ENCODE measurements at regions not wholly inside any gene's neighbourhood (a gene's known extent, or its start where the extent isn't known, plus 50 kb on each side); places are given as distances from the start of the nearest gene placed in this dataset.
A peak's percentile ranks its signal among the peaks of the same experiment; 100 is the strongest.
"Not testable (repeated sequence)": the region's sequence is repeated elsewhere in the genome, so short reads cannot be mapped to it uniquely, and the experiment has no call there.

GRCh38 chr3:125790312-125790711 is 178.7 kb upstream of the ROPN1B start:
- H3K9me3 ChIP-seq (ENCODE audit: control insufficient read depth in 2 of 3, low read length in 3 of 3); H3K27ac Mint-ChIP-seq; H3K4me3 ChIP-seq (ENCODE audit: low read length); H3K27ac ChIP-seq (ENCODE audit: low read depth, low read length); H3K36me3 Mint-ChIP-seq; H3K4me1 Mint-ChIP-seq; DNase-seq; ATAC-seq; H3K4me1 ChIP-seq (ENCODE audit: control insufficient read depth in 2 of 2, insufficient read depth in 2 of 2, low read length in 2 of 2); H3K4me3 Mint-ChIP-seq; H3K27me3 ChIP-seq (ENCODE audit: control insufficient read depth in 2 of 2, insufficient read depth in 2 of 2, low read length in 2 of 2); POLR2A ChIA-PET; H3K36me3 ChIP-seq (ENCODE audit: control insufficient read depth in 2 of 3, insufficient read depth in 3 of 3, low read length in 3 of 3); CTCF ChIA-PET; intact Hi-C loops (cut with micrococcal nuclease): not testable (repeated sequence)
- peaks cover 0 to 11% (median 4%) of the 10 kb centered on the region in 11 donors for H3K9me3 Mint-ChIP-seq
- peaks cover 4 to 46% (median 33%) of the 10 kb centered on the region in 5 donors for H3K27me3 Mint-ChIP-seq

- H3K4me3 ChIP-seq (ENCODE audit: low read length); CTCF ChIA-PET; DNase-seq; H3K9me3 ChIP-seq (ENCODE audit: control insufficient read depth in 2 of 3, low read length in 3 of 3); POLR2A ChIA-PET; H3K36me3 ChIP-seq (ENCODE audit: control insufficient read depth in 2 of 3, insufficient read depth in 3 of 3, low read length in 3 of 3); intact Hi-C loops (cut with micrococcal nuclease); H3K36me3 Mint-ChIP-seq; H3K27ac ChIP-seq (ENCODE audit: low read depth, low read length); ATAC-seq; H3K27me3 ChIP-seq (ENCODE audit: control insufficient read depth in 2 of 2, insufficient read depth in 2 of 2, low read length in 2 of 2); H3K27ac Mint-ChIP-seq; H3K4me1 Mint-ChIP-seq; H3K4me3 Mint-ChIP-seq; H3K4me1 ChIP-seq (ENCODE audit: control insufficient read depth in 2 of 2, insufficient read depth in 2 of 2, low read length in 2 of 2): not testable (repeated sequence)
- peaks cover 4 to 46% (median 33%) of the 10 kb centered on the region in 5 donors for H3K27me3 Mint-ChIP-seq
- peaks cover 0 to 11% (median 6%) of the 10 kb centered on the region in 11 donors for H3K9me3 Mint-ChIP-seq
Measured at GRCh38 chr3:125791021-125791420, 178.0 kb upstream of the ROPN1B start.

GRCh38 chr3:125810010-125810409 is 159.0 kb upstream of the ROPN1B start:
- H3K36me3 ChIP-seq (ENCODE audit: control insufficient read depth in 2 of 3, insufficient read depth in 3 of 3, low read length in 3 of 3); H3K4me1 ChIP-seq (ENCODE audit: control insufficient read depth in 2 of 2, insufficient read depth in 2 of 2, low read length in 2 of 2); H3K27ac Mint-ChIP-seq; H3K4me1 Mint-ChIP-seq; ATAC-seq; H3K4me3 Mint-ChIP-seq; H3K27me3 ChIP-seq (ENCODE audit: control insufficient read depth in 2 of 2, insufficient read depth in 2 of 2, low read length in 2 of 2); POLR2A ChIA-PET; DNase-seq; H3K4me3 ChIP-seq (ENCODE audit: low read length); intact Hi-C loops (cut with micrococcal nuclease); H3K27ac ChIP-seq (ENCODE audit: low read depth, low read length); CTCF ChIA-PET: not testable (repeated sequence)
- Mint-ChIP-seq H3K9me3 (peaks cover 22 to 84% (median 45%) of the 10 kb centered on the region in 11 donors), H3K27me3 (peaks cover 0 to 21% (median 7%) of the 10 kb centered on the region in 5 donors), H3K36me3 (peaks cover 0 to 25% (median 0%) of the 10 kb centered on the region in 5 donors)
- H3K9me3 ChIP-seq (ENCODE audit: control insufficient read depth in 2 of 3, low read length in 3 of 3): peaks cover 0 to 19% (median 0%) of the 10 kb centered on the region in 3 experiments

- CTCF ChIA-PET: not testable (repeated sequence)
Measured at GRCh38 chr3:125822175-125822574, 146.8 kb upstream of the ROPN1B start.

GRCh38 chr3:125831005-125831750 is 137.8 kb upstream of the ROPN1B start:
- H3K27ac Mint-ChIP-seq; H3K4me3 Mint-ChIP-seq; DNase-seq; H3K27me3 ChIP-seq (ENCODE audit: control insufficient read depth in 2 of 2, insufficient read depth in 2 of 2, low read length in 2 of 2); H3K4me3 ChIP-seq (ENCODE audit: low read length); CTCF ChIA-PET; H3K27me3 Mint-ChIP-seq; ATAC-seq; H3K27ac ChIP-seq (ENCODE audit: low read depth, low read length); H3K36me3 ChIP-seq (ENCODE audit: control insufficient read depth in 2 of 3, insufficient read depth in 3 of 3, low read length in 3 of 3); intact Hi-C loops (cut with micrococcal nuclease); H3K4me1 ChIP-seq (ENCODE audit: control insufficient read depth in 2 of 2, insufficient read depth in 2 of 2, low read length in 2 of 2); POLR2A ChIA-PET; H3K9me3 ChIP-seq (ENCODE audit: control insufficient read depth in 2 of 3, low read length in 3 of 3); H3K4me1 Mint-ChIP-seq: not testable (repeated sequence)
- Mint-ChIP-seq H3K9me3 (peaks cover 5 to 37% (median 19%) of the 10 kb centered on the region in 11 donors), H3K36me3 (peaks cover 0 to 20% (median 16%) of the 10 kb centered on the region in 5 donors)

More at GRCh38 chr3:125822175-125822574, 146.8 kb upstream of the ROPN1B start:
- DNase-seq; H3K36me3 ChIP-seq (ENCODE audit: control insufficient read depth in 2 of 3, insufficient read depth in 3 of 3, low read length in 3 of 3); H3K27me3 ChIP-seq (ENCODE audit: control insufficient read depth in 2 of 2, insufficient read depth in 2 of 2, low read length in 2 of 2); H3K4me1 Mint-ChIP-seq; intact Hi-C loops (cut with micrococcal nuclease); H3K4me1 ChIP-seq (ENCODE audit: control insufficient read depth in 2 of 2, insufficient read depth in 2 of 2, low read length in 2 of 2); ATAC-seq; H3K36me3 Mint-ChIP-seq; H3K27ac Mint-ChIP-seq; POLR2A ChIA-PET; H3K4me3 Mint-ChIP-seq; H3K27me3 Mint-ChIP-seq; H3K9me3 ChIP-seq (ENCODE audit: control insufficient read depth in 2 of 3, low read length in 3 of 3); H3K27ac ChIP-seq (ENCODE audit: low read depth, low read length); H3K4me3 ChIP-seq (ENCODE audit: low read length): not testable (repeated sequence)
- H3K9me3 Mint-ChIP-seq: peaks cover 0 to 66% (median 18%) of the 10 kb centered on the region in 11 donors

- peak overlapping the region in 2 of 10 donors; percentile 38 to 57 for H3K4me3 Mint-ChIP-seq
- H3K36me3 Mint-ChIP-seq; CTCF ChIA-PET; H3K36me3 ChIP-seq (ENCODE audit: control insufficient read depth in 2 of 3, insufficient read depth in 3 of 3, low read length in 3 of 3); intact Hi-C loops (cut with micrococcal nuclease); ATAC-seq; H3K9me3 Mint-ChIP-seq; H3K9me3 ChIP-seq (ENCODE audit: control insufficient read depth in 2 of 3, low read length in 3 of 3); H3K27me3 Mint-ChIP-seq; H3K4me1 ChIP-seq (ENCODE audit: control insufficient read depth in 2 of 2, insufficient read depth in 2 of 2, low read length in 2 of 2); H3K4me3 ChIP-seq (ENCODE audit: low read length); H3K27me3 ChIP-seq (ENCODE audit: control insufficient read depth in 2 of 2, insufficient read depth in 2 of 2, low read length in 2 of 2); H3K27ac ChIP-seq (ENCODE audit: low read depth, low read length); POLR2A ChIA-PET; DNase-seq: not testable (repeated sequence)
- peaks cover 0 to 14% (median 5%) of the 10 kb centered on the region in 7 donors for H3K4me1 Mint-ChIP-seq
- peak overlapping the region in 2 of 9 donors; percentile 17 to 81 for H3K27ac Mint-ChIP-seq
Measured at GRCh38 chr3:125835562-125835961, 133.4 kb upstream of the ROPN1B start.

- ATAC-seq; CTCF ChIA-PET; H3K9me3 Mint-ChIP-seq; H3K9me3 ChIP-seq (ENCODE audit: control insufficient read depth in 2 of 3, low read length in 3 of 3); H3K27me3 ChIP-seq (ENCODE audit: control insufficient read depth in 2 of 2, insufficient read depth in 2 of 2, low read length in 2 of 2); H3K4me1 ChIP-seq (ENCODE audit: control insufficient read depth in 2 of 2, insufficient read depth in 2 of 2, low read length in 2 of 2); H3K27ac ChIP-seq (ENCODE audit: low read depth, low read length); POLR2A ChIA-PET; H3K27me3 Mint-ChIP-seq; H3K36me3 ChIP-seq (ENCODE audit: control insufficient read depth in 2 of 3, insufficient read depth in 3 of 3, low read length in 3 of 3); H3K36me3 Mint-ChIP-seq; intact Hi-C loops (cut with micrococcal nuclease); H3K4me3 ChIP-seq (ENCODE audit: low read length): not testable (repeated sequence)
- DNase-seq: peak in 6 of 9 donors; percentile 2 to 53 (median 10)
- peak overlapping the region in 5 of 9 donors; percentile 4 to 81 (median 51) for H3K27ac Mint-ChIP-seq
- peak overlapping the region in 4 of 10 donors; percentile 57 to 59 (median 57) for H3K4me3 Mint-ChIP-seq
- H3K4me1 Mint-ChIP-seq: peaks cover 0 to 14% (median 5%) of the 10 kb centered on the region in 7 donors
Measured at GRCh38 chr3:125836011-125836551, 132.9 kb upstream of the ROPN1B start.

All from naive thymus-derived CD4-positive, alpha-beta T cell (primary cell).